Esophagus squamous epithelium (tissue), 5 donors: ENCODE measurements at regions not wholly inside any gene's neighbourhood (a gene's known extent, or its start where the extent isn't known, plus 50 kb on each side); places are given as distances from the start of the nearest gene placed in this dataset.

Experiments
- DNase-seq: peaks from one replicate; lab custom pipeline; 2025; lab: John Stamatoyannopoulos, UW
- H3K27ac ChIP-seq, 4 donors: fragments of 200-600 bp; sonication (generic); one replicate each; pipeline ENCODE4 v1.5.1; 2016 to 2019; ENCODE audit warnings: mild to moderate bottlenecking in 1 of 4
- H3K27me3 ChIP-seq, 4 donors: fragments of 200-600 bp; sonication (generic); 1 replicate in 3 of 4; 2 replicates in 1 of 4; pipeline versions ENCODE4 v1.5.1 to v1.6.0; 2017 to 2021; ENCODE audit warnings: antibody characterized with exemption in 1 of 4
- H3K36me3 ChIP-seq, 3 donors: fragments of 200-600 bp; sonication (generic); one replicate each; pipeline ENCODE4 v1.5.1; 2016 to 2019
- H3K4me1 ChIP-seq, 3 donors: fragments of 200-600 bp; sonication (generic); one replicate each; pipeline ENCODE4 v1.5.1; 2017 to 2019
- H3K4me3 ChIP-seq, 4 donors: fragments of 200-600 bp; sonication (generic); 1 replicate in 3 of 4; 2 replicates in 1 of 4; pipeline ENCODE4 v1.5.1; 2016 to 2019; ENCODE audit warnings: mild to moderate bottlenecking in 2 of 4, moderate library complexity in 1 of 4
- H3K9me3 ChIP-seq, 3 donors: fragments of 200-600 bp; sonication (generic); one replicate each; pipeline ENCODE4 v1.5.1; 2016 to 2019
- CTCF ChIP-seq, 6 experiments: fragments of 450-650 bp in 4 of 6; fragments of 200-600 bp in 2 of 6; sonication (generic) in 2 of 6; IDR thresholded peaks; one replicate each; pipeline ENCODE4 v1.5.1; 2016 to 2019; ENCODE audit warnings: antibody characterized with exemption in 6 of 6, mild to moderate bottlenecking in 4 of 6, moderate library complexity in 4 of 6
- POLR2A ChIP-seq, 4 donors: fragments of 450-650 bp; IDR thresholded peaks; one replicate each; pipeline ENCODE4 v1.6.1; 2017; ENCODE audit warnings: antibody characterized with exemption in 4 of 4, mild to moderate bottlenecking in 4 of 4, moderate library complexity in 3 of 4
- WGBS, 2 donors: methylation state at CpG; one replicate each; pipeline ENCODE4 v1.1.5; 2018; 5-methylcytosine and 5-hydroxymethylcytosine counted together
- intact Hi-C: fragments of 100-400 bp; cut with DNase I; formaldehyde crosslinking; loops from one replicate; pipeline ENCODE4 v1.15.0; 2022
- donor health status: DM: yes; HTN: yes; CAD: no.

- Histone ChIP-seq H3K4me3 (no peak overlapping the region), H3K36me3 (no peaks in the 10 kb centered on the region), H3K27ac (no peak overlapping the region), H3K4me1 (no peaks in the 10 kb centered on the region), H3K27me3 (no peaks in the 10 kb centered on the region), H3K9me3 (no peaks in the 10 kb centered on the region)
- DNase-seq: no peak
- 41 to 61% methylated on average over 1 of the region's 1 CpG for WGBS, 2 donors
- TF ChIP-seq POLR2A (IDR thresholded peaks at IDR 0.05) (no peak), CTCF (IDR thresholded peaks at IDR 0.05) (no peak)
- intact Hi-C loops: no loop called here
Observed at GRCh38 chr12:84785951-84786350, 126.6 kb downstream of the SLC6A15 start.

- Histone ChIP-seq H3K4me3 (no peak overlapping the region), H3K27ac (no peak overlapping the region), H3K9me3 (no peaks in the 10 kb centered on the region), H3K36me3 (no peaks in the 10 kb centered on the region), H3K4me1 (no peaks in the 10 kb centered on the region), H3K27me3 (no peaks in the 10 kb centered on the region)
- DNase-seq: no peak
- no peak for TF ChIP-seq CTCF (IDR thresholded peaks at IDR 0.05)
- no peak for TF ChIP-seq POLR2A (IDR thresholded peaks at IDR 0.05)
- 48 to 63% methylated on average over 1 of the region's 1 CpG for WGBS, 2 donors
- intact Hi-C loops: no loop called here
Observed at GRCh38 chr12:84785281-84785680, 127.3 kb downstream of the SLC6A15 start.

- Histone ChIP-seq H3K4me3 (no peak overlapping the region), H3K27me3 (no peaks in the 10 kb centered on the region), H3K27ac (no peak overlapping the region), H3K9me3 (no peaks in the 10 kb centered on the region), H3K36me3 (no peaks in the 10 kb centered on the region), H3K4me1 (no peaks in the 10 kb centered on the region)
- no peak for DNase-seq
- 74 to 89% methylated on average over 5 of the region's 5 CpGs for WGBS, 2 donors
- intact Hi-C loops: no loop called here
- TF ChIP-seq POLR2A (IDR thresholded peaks at IDR 0.05) (no peak), CTCF (IDR thresholded peaks at IDR 0.05) (no peak)
Observed at GRCh38 chr12:84779169-84779568, 133.4 kb downstream of the SLC6A15 start.

GRCh38 chr12:84772281-84772680 lies 140.3 kb downstream of the SLC6A15 start:
- TF ChIP-seq CTCF (IDR thresholded peaks at IDR 0.05): no peak
- no peak for TF ChIP-seq POLR2A (IDR thresholded peaks at IDR 0.05)
- no peak overlapping the region for H3K27ac ChIP-seq
- H3K27me3 ChIP-seq: no peaks in the 10 kb centered on the region
- WGBS, 2 donors: 31 to 46% methylated on average over 2 of the region's 2 CpGs
- H3K9me3 ChIP-seq: no peaks in the 10 kb centered on the region
- H3K36me3 ChIP-seq: no peaks in the 10 kb centered on the region
- intact Hi-C loops: no loop called here
- no peaks in the 10 kb centered on the region for H3K4me1 ChIP-seq
- no peak overlapping the region for H3K4me3 ChIP-seq
- no peak for DNase-seq

GRCh38 chr12:84767079-84767478 lies 145.5 kb downstream of the SLC6A15 start:
- DNase-seq: no peak
- Histone ChIP-seq H3K27ac (no peak overlapping the region), H3K27me3 (no peaks in the 10 kb centered on the region), H3K36me3 (no peaks in the 10 kb centered on the region), H3K4me3 (no peak overlapping the region), H3K9me3 (no peaks in the 10 kb centered on the region), H3K4me1 (no peaks in the 10 kb centered on the region)
- TF ChIP-seq POLR2A (IDR thresholded peaks at IDR 0.05) (no peak), CTCF (IDR thresholded peaks at IDR 0.05) (no peak)
- 67 to 100% methylated on average over 1 of the region's 1 CpG for WGBS, 2 donors
- intact Hi-C loops: no loop called here
